Spinal cord (tissue), 9 donors: ENCODE measurements at regions not wholly inside any gene's neighbourhood (a gene's known extent, or its start where the extent isn't known, plus 50 kb on each side); places are given as distances from the start of the nearest gene placed in this dataset.

Experiments
- DNase-seq, 6 donors: peaks; one replicate each; pipeline versions ENCODE4 v3.0.0 to v3.0.0-alpha.2; 2013 to 2015; ENCODE audit warnings: low spot score in 6 of 6, low read depth in 4 of 6
- H3K27ac ChIP-seq: one replicate; pipeline ENCODE4 v1.5.1; 2013; ENCODE audit warnings: low read depth, low read length, control low read depth
- H3K27me3 ChIP-seq: one replicate; pipeline ENCODE4 v1.6.1; 2013; ENCODE audit warnings: low read length; ENCODE audit not compliant: control insufficient read depth, insufficient read depth
- H3K36me3 ChIP-seq: one replicate; pipeline ENCODE4 v1.6.1; 2013; ENCODE audit warnings: low read length; ENCODE audit not compliant: control insufficient read depth, insufficient read depth
- H3K4me1 ChIP-seq: one replicate; pipeline ENCODE4 v1.6.1; 2013; ENCODE audit warnings: low read length; ENCODE audit not compliant: control insufficient read depth, insufficient read depth
- H3K4me3 ChIP-seq: one replicate; pipeline ENCODE4 v1.5.1; 2013; ENCODE audit warnings: low read depth, low read length, control low read depth
- H3K9me3 ChIP-seq: one replicate; pipeline ENCODE4 v1.6.1; 2013; ENCODE audit warnings: low read length; ENCODE audit not compliant: control insufficient read depth, insufficient read depth
- WGBS: methylation state at CpG from one replicate; pipeline ENCODE4 v1.1.5; 2013; ENCODE audit warnings: missing lambda C conversion rate; ENCODE audit not compliant: insufficient coverage; 5-methylcytosine and 5-hydroxymethylcytosine counted together
- donor health status: healthy.

DNA sequence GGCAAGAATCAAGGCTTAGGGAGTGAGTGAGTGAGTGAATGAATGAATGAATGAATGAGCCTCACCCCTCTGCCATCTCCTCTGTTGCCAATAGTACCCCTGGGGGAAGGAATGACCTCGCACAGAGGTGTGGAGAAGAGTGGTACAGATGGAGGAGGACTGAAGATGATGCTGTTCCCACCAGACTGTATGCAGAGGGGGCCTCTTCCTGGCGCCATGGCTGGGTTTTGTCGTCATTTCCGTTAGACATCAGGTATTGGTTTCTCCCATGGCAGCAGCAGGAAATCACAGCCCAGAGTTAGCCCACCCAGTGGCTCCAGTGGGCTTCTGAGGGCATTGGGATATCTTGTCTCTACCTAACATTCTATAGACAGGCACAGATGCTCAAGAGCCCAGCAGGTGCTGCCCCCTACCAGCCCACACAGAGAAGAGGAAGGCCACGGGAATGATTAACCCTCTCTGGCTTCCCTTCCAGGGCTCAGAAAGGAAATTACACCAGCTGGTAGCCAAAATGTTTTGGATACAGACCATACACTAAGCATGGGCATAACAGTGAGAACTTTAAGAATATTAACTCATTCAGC lies 109.8 kb upstream of the SLC6A11 start:
- no peak overlapping the region for H3K27ac ChIP-seq
- H3K4me3 ChIP-seq: peak overlapping the region; percentile 35
- peaks cover 9% of the 10 kb centered on the region for H3K27me3 ChIP-seq
- peaks cover 35% of the 10 kb centered on the region for H3K4me1 ChIP-seq
- no peaks in the 10 kb centered on the region for H3K9me3 ChIP-seq
- WGBS: 38% methylated on average over 5 of the region's 5 CpGs
- DNase-seq: peak in 2 of 6 donors; percentile 16 to 66
- H3K36me3 ChIP-seq: no peaks in the 10 kb centered on the region

DNA sequence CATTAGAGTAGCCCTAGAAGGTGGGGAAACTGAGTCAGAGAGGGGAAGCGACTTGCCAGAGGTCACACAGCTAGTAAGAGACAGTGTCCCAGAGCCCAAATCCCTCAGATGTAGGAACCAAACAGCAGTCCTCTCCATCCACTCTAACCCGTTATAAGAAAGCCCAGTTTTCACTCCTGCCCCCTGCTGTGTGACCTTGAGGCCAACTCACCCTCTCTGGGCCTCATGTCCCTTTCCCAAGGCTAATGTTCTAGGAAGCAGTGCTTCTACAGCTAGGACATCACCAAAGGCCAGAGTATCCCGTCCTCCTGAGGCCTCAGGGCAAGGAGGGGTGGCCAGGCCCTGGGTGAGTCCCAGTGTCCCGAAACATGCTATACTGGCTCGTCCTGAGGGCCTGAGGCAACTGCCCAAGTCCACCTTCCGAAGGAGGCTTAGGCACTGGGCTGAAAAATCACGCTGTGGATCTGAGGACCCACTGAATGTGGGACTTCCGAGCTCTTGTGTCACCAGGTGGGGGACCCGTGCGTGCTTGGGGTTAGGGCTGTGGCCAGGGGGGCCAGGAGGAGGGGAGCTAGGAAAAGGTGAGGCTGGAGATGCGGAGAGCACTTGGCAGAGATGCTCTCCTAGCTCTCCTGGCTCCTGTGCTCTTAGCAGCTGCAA lies 109.2 kb upstream of the SLC6A11 start:
- DNase-seq: no peak

DNA sequence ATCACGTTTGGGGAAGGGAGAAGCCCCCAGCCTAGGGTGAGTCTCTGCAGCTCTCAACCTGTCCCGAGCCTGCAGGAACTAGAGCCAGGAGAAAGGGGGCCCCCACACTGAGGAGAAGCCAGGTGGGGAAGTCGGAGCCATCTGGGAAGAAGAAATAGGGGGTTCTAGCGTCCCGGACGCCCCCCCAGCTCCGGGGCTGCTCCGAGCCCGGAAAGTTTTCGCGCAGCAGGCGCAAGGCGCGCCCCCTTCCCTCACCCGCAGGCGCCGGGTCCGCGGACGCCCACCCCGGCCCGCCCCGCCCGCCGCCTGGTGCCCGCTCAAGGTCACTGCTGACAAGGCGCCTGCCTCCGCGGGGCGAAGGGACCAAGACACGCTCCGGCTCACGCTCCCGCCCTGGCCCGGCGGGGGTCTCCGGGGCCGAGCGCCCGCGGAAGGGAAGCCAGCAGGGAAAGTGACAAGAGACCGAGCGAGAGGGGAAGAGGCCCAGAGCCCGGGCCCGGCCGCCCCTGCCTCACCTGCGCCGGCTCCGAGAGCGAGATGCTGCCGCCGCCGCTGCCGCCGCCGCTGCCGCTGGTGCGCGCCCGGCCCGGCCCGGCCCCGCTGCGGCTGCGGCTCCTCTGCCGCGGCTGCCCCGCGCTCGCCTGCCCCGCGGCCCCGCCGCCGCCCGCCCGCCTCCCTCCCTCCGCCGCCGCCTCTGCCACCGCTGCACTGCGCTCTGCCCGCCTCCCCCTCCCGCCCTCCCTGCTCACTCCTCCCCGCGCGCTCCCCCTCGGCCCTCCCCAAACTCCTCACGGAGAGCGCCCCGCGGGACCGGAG lies 108.4 kb upstream of the SLC6A11 start:
- peak in 2 of 6 donors; percentile 44 to 69 for DNase-seq
- Histone ChIP-seq H3K9me3 (no peaks in the 10 kb centered on the region), H3K36me3 (no peaks in the 10 kb centered on the region), H3K27me3 (peaks cover 9% of the 10 kb centered on the region), H3K27ac (no peak overlapping the region), H3K4me1 (peaks cover 35% of the 10 kb centered on the region), H3K4me3 (peak overlapping the region; percentile 35)
- 0% methylated on average over 73 of the region's 93 CpGs for WGBS

More for the DNA sequence above, 109.2 kb upstream of the SLC6A11 start:
- Histone ChIP-seq H3K27me3 (peaks cover 9% of the 10 kb centered on the region), H3K4me3 (peak overlapping the region; percentile 35), H3K4me1 (peaks cover 35% of the 10 kb centered on the region), H3K27ac (no peak overlapping the region), H3K9me3 (no peaks in the 10 kb centered on the region), H3K36me3 (no peaks in the 10 kb centered on the region)
- WGBS: 32% methylated on average over 9 of the region's 11 CpGs

DNA sequence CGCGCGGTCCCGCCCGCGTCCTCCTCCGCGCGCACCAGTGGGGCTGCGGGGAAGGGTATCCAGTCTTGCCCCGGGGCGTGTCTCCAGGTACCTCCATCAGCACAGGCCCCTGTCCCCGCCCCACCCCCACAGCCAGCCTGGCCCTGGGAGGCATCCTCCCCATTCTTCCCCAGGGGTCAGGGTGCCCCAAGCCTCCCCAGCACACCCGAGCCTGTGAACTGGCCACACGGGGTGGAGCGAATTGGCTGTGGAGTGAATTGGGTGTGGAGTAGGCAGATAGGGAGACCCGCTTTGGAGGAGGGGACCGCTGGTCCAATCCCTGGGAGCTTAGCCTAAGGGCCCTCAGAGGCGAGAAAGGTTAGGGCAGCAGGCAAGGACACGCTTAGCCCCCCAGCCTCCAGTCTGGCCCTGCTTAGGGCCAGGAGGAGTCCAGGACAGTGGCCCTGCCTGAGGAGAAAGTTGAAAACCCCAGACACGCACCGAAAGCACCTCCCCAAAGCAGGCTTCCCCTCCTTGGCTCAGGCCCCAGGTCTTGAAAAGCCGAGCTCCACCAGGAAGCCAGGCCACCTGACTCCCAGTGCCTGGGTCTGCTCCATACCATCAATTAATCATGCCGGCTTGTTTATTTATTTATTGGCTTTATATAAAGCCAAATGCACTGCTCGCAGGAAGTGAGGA lies 107.7 kb upstream of the SLC6A11 start:
- Histone ChIP-seq H3K4me1 (peaks cover 29% of the 10 kb centered on the region), H3K36me3 (no peaks in the 10 kb centered on the region), H3K27me3 (peaks cover 9% of the 10 kb centered on the region), H3K27ac (no peak overlapping the region), H3K9me3 (no peaks in the 10 kb centered on the region), H3K4me3 (no peak overlapping the region)
- peak in 1 of 6 donors; percentile 24 for DNase-seq
- WGBS: 20% methylated on average over 19 of the region's 25 CpGs

DNA sequence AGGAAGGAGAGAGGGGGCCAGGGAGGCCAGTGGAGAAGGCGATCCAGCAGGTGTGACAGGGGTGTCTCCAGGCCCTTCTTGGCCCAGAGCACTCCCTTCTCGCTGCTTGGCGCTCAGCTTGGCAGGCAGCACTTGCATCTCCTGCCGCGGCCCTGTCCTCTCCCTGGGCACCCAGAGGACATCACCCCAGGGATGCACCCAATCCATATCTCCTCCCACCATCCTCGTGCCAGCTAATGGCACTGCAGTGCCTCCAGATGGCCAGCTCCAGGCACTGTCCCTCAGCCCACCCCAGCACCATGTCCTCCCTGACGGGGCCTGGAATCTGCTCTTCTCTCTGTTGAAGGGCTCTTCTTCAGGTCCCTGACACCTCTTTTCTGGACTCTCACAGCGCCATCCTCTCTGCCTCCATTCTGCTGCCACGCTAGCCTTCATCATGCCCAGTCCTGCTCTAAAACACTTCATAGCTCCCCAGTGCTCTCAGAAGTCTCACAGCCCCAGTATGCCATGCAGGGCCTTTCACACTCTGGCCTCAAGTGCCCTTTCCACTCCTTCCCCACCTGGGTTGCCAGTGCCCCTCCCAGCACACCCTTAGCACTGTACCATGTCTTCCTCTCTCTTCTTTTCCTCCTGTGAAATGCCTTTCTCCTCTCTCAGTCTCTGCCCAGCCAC lies 106.8 kb upstream of the SLC6A11 start:
- no peaks in the 10 kb centered on the region for H3K9me3 ChIP-seq
- no peak overlapping the region for H3K4me3 ChIP-seq
- peaks cover 27% of the 10 kb centered on the region for H3K4me1 ChIP-seq
- peaks cover 9% of the 10 kb centered on the region for H3K27me3 ChIP-seq
- no peaks in the 10 kb centered on the region for H3K36me3 ChIP-seq
- H3K27ac ChIP-seq: no peak overlapping the region
- 74% methylated on average over 9 of the region's 9 CpGs for whole genome bisulfite sequencing
- no peak for DNase-seq

DNA sequence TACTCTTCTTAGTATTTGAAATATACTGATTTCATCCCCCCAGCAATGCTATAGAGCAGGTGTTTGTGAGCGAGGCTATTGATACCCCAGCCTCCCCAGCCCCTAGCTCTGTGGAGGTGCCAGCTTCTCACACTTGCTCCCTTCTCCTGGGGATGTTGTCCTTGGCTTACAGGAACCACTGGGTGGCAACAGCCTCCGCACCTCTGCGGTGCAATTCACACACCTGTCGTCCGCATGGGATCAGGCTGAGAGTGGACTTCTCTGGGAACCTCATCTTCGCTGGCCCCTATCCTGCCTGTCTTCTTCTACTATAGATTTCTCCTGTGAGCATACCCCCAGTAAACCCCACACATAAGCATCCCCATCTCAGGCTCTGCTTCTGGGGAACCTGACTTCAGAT lies 103.9 kb upstream of the SLC6A11 start:
- Histone ChIP-seq H3K27me3 (peaks cover 2% of the 10 kb centered on the region), H3K9me3 (peaks cover 5% of the 10 kb centered on the region), H3K4me1 (peaks cover 16% of the 10 kb centered on the region), H3K4me3 (no peak overlapping the region), H3K27ac (no peak overlapping the region), H3K36me3 (no peaks in the 10 kb centered on the region)
- 69% methylated on average over 5 of the region's 6 CpGs for WGBS
- DNase-seq: no peak

DNA sequence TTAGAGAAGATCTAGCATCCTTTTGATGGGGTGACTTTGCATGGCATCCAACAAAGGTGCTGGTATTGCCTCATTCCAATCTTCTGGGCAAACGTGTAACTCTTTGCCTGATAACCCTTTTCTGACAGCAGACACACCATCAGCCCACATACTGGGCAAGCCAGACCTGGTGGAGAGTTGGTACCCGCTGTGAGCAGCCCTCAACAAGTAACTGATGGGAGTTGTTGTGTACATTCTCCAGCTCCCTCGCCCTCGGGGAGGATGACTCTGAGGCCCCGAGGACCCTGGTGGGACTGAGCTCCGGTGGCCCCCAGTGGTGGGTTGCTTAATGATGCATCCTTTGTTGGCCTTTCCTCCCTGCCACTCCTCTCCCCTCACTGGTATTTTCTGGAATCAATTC lies 102.4 kb upstream of the SLC6A11 start:
- Histone ChIP-seq H3K27ac (no peak overlapping the region), H3K9me3 (peaks cover 5% of the 10 kb centered on the region), H3K4me3 (no peak overlapping the region), H3K4me1 (peaks cover 6% of the 10 kb centered on the region), H3K27me3 (no peaks in the 10 kb centered on the region), H3K36me3 (no peaks in the 10 kb centered on the region)
- 80% methylated on average over 1 of the region's 6 CpGs for WGBS
- no peak for DNase-seq

DNA sequence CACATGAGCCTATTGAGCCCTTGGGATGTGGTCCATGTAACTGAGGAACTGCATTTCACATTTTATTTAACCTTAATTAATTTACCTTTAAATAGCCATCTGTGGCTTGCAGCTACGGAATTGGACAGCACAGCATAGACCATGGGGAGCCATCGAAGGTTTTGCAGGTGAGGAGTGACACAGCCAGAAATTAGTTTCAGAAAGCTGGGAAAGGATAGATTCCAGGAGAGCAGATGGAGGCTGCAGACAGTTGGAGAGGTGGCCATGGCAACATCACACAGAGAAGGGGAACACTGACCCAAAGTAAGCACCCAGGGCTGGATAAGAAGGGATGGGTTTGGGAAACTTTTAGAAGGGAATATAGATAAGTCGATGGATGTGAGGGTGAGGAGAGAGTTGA lies 100.1 kb upstream of the SLC6A11 start:
- no peaks in the 10 kb centered on the region for H3K27me3 ChIP-seq
- no peaks in the 10 kb centered on the region for H3K4me1 ChIP-seq
- H3K27ac ChIP-seq: no peak overlapping the region
- DNase-seq: no peak
- no peaks in the 10 kb centered on the region for H3K36me3 ChIP-seq
- peaks cover 5% of the 10 kb centered on the region for H3K9me3 ChIP-seq
- WGBS: 94% methylated on average over 2 of the region's 3 CpGs
- no peak overlapping the region for H3K4me3 ChIP-seq

DNA sequence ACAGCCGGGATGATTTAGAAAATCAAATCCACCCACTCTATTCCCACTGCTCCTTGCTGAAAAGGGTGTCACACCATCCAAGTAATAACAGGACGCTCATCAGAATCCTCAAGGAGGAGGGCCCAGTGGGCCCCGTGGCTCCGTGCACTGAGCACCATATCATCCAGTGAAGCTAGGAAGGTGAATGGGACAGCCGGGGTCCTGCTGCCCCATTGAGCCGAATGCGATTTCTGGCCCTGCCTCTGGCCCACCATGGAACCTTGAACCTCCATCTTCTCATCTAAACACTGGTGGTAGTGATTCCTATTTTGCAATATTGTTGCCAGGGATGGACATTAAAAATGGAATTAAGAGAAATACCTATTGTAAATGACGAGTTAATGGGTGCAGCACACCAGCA lies 99.1 kb upstream of the SLC6A11 start:
- Histone ChIP-seq H3K27me3 (no peaks in the 10 kb centered on the region), H3K4me3 (no peak overlapping the region), H3K9me3 (peaks cover 5% of the 10 kb centered on the region), H3K4me1 (no peaks in the 10 kb centered on the region), H3K36me3 (no peaks in the 10 kb centered on the region), H3K27ac (no peak overlapping the region)
- 94% methylated on average over 3 of the region's 8 CpGs for WGBS
- DNase-seq: no peak
